ENCODE measurements at regions not wholly inside any gene's neighbourhood (a gene's known extent, or its start where the extent isn't known, plus 50 kb on each side); places are given as distances from the start of the nearest gene placed in this dataset.

DNA sequence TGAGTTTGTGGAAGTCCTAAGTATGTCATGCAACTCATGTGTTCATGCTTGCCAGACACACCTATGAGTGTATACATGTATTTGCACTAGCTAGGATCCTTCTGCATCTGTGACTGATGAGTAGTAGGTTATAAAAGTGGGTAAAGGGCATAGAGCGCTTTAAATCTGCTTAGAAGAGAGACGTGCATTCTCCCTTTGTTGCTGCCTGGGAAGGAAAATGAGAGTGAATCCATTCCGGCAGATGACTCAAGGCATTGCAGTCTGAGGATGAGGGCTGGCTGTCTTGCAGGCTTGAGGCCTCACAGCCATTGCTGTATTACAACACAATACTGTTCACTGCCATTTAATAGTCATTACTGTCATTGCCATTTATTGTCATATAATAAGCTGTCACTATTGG, 120.8 kb upstream of the UMPS start:
- TF ChIP-seq CTCF (IDR thresholded peaks at IDR 0.05) (no peak), POLR2AphosphoS5 (IDR thresholded peaks at IDR 0.05) (no peak), POLR2A (IDR thresholded peaks at IDR 0.05) (no peak)
